ENCODE measurements at regions not wholly inside any gene's neighbourhood (a gene's known extent, or its start where the extent isn't known, plus 50 kb on each side); places are given as distances from the start of the nearest gene placed in this dataset.

GRCh38 chr5:12360218-12360617 lies 456.0 kb upstream of the CTNND2 start:
- H3F3A ChIP-seq (ENCODE audit: low read depth) = no peaks in the 10 kb centered on the region
- H3K36me3 Mint-ChIP-seq = no peaks in the 10 kb centered on the region
- peaks cover 3% of the 10 kb centered on the region for H3K27me3 Mint-ChIP-seq (ENCODE audit: insufficient read depth, low read depth)
- H3K4me3 Mint-ChIP-seq = no peak overlapping the region
- no peaks in the 10 kb centered on the region for H4K20me1 ChIP-seq (ENCODE audit: low read depth)
- DNase-seq (ENCODE audit: low spot score) = no peak
- peaks cover 7% of the 10 kb centered on the region for H3K9me3 Mint-ChIP-seq
- no peaks in the 10 kb centered on the region for H3K27me3 ChIP-seq
- H3K9me3 ChIP-seq (ENCODE audit: low read depth) = peaks cover 9% of the 10 kb centered on the region
- no peaks in the 10 kb centered on the region for H3K36me3 ChIP-seq
- no peak overlapping the region for H3K27ac Mint-ChIP-seq
- no peak overlapping the region for H3K27ac ChIP-seq
- H2AFZ ChIP-seq (replicated peaks) = no peak overlapping the region
- H3K4me2 ChIP-seq = no peak overlapping the region
- H3K4me1 Mint-ChIP-seq = no peaks in the 10 kb centered on the region
- no peaks in the 10 kb centered on the region for H3K4me1 ChIP-seq
- H3K79me2 ChIP-seq (ENCODE audit: low read depth) = no peaks in the 10 kb centered on the region
- no peak overlapping the region for H3K9ac ChIP-seq
- H3K4me3 ChIP-seq = no peak overlapping the region
- TF ChIP-seq EZH2 (IDR thresholded peaks at IDR 0.05) (no peak), CTCF (IDR thresholded peaks at IDR 0.05) (no peak), EZH2phosphoT487 (IDR thresholded peaks at IDR 0.05) (no peak)

- H3K36me3 ChIP-seq = no peaks in the 10 kb centered on the region
- peak overlapping the region; percentile 83 for H2AFZ ChIP-seq (replicated peaks)
- H3K36me3 Mint-ChIP-seq = no peaks in the 10 kb centered on the region
- H3K9me3 Mint-ChIP-seq = peaks cover 7% of the 10 kb centered on the region
- TF ChIP-seq EZH2phosphoT487 (IDR thresholded peaks at IDR 0.05) (no peak), CTCF (IDR thresholded peaks at IDR 0.05) (no peak), EZH2 (IDR thresholded peaks at IDR 0.05) (no peak)
- no peaks in the 10 kb centered on the region for H3K27me3 ChIP-seq
- no peaks in the 10 kb centered on the region for H3F3A ChIP-seq (ENCODE audit: low read depth)
- H3K9me3 ChIP-seq (ENCODE audit: low read depth) = peaks cover 9% of the 10 kb centered on the region
- H3K4me3 ChIP-seq = no peak overlapping the region
- no peak overlapping the region for H3K4me2 ChIP-seq
- H3K27me3 Mint-ChIP-seq (ENCODE audit: insufficient read depth, low read depth) = peaks cover 3% of the 10 kb centered on the region
- no peak overlapping the region for H3K27ac Mint-ChIP-seq
- H3K9ac ChIP-seq = no peak overlapping the region
- H3K4me3 Mint-ChIP-seq = no peak overlapping the region
- no peaks in the 10 kb centered on the region for H3K4me1 ChIP-seq
- H3K79me2 ChIP-seq (ENCODE audit: low read depth) = no peaks in the 10 kb centered on the region
- no peak for DNase-seq (ENCODE audit: low spot score)
- H4K20me1 ChIP-seq (ENCODE audit: low read depth) = no peaks in the 10 kb centered on the region
- no peak overlapping the region for H3K27ac ChIP-seq
- H3K4me1 Mint-ChIP-seq = no peaks in the 10 kb centered on the region
Measured at GRCh38 chr5:12358371-12359090, 454.3 kb upstream of the CTNND2 start.

- Mint-ChIP-seq H3K4me3 (no peak overlapping the region), H3K4me1 (no peaks in the 10 kb centered on the region), H3K36me3 (no peaks in the 10 kb centered on the region), H3K27me3 (ENCODE audit: insufficient read depth, low read depth) (peaks cover 3% of the 10 kb centered on the region), H3K27ac (no peak overlapping the region), H3K9me3 (peaks cover 7% of the 10 kb centered on the region)
- Histone ChIP-seq H2AFZ (replicated peaks) (no peak overlapping the region), H4K20me1 (ENCODE audit: low read depth) (no peaks in the 10 kb centered on the region), H3K27me3 (no peaks in the 10 kb centered on the region), H3K79me2 (ENCODE audit: low read depth) (no peaks in the 10 kb centered on the region), H3K27ac (no peak overlapping the region), H3K4me1 (no peaks in the 10 kb centered on the region), H3K4me2 (no peak overlapping the region), H3K9me3 (ENCODE audit: low read depth) (peaks cover 9% of the 10 kb centered on the region), H3F3A (ENCODE audit: low read depth) (no peaks in the 10 kb centered on the region), H3K36me3 (no peaks in the 10 kb centered on the region), H3K4me3 (no peak overlapping the region), H3K9ac (no peak overlapping the region)
- TF ChIP-seq EZH2 (IDR thresholded peaks at IDR 0.05) (no peak), EZH2phosphoT487 (IDR thresholded peaks at IDR 0.05) (no peak), CTCF (IDR thresholded peaks at IDR 0.05) (no peak)
- no peak for DNase-seq (ENCODE audit: low spot score)
Measured at GRCh38 chr5:12357626-12358025, 453.4 kb upstream of the CTNND2 start.
